Neural crest cell (in vitro differentiated cells): ENCODE measurements at regions not wholly inside any gene's neighbourhood (a gene's known extent, or its start where the extent isn't known, plus 50 kb on each side); places are given as distances from the start of the nearest gene placed in this dataset.

Experiments used
- DNase-seq: peaks from one replicate; pipeline ENCODE4 v3.0.0; 2021; ENCODE audit warnings: low read depth, mixed read lengths, low spot score
- H3K27ac Mint-ChIP-seq: one replicate; pipeline ENCODE4 v1.8.0; 2021; ENCODE audit warnings: mild to moderate bottlenecking, mixed read lengths; ENCODE audit not compliant: unreplicated experiment
- H3K27me3 Mint-ChIP-seq: 2 replicates; pipeline ENCODE4 v1.8.0; 2021; ENCODE audit warnings: low read depth, mild to moderate bottlenecking, mixed read lengths
- H3K36me3 Mint-ChIP-seq: 2 replicates; pipeline ENCODE4 v1.8.0; 2021; ENCODE audit warnings: low read depth, mild to moderate bottlenecking, mixed read lengths
- H3K4me1 Mint-ChIP-seq: 2 replicates; pipeline ENCODE4 v1.8.0; 2021; ENCODE audit warnings: mixed read lengths
- H3K4me3 Mint-ChIP-seq: one replicate; pipeline ENCODE4 v1.8.0; 2021; ENCODE audit warnings: mild to moderate bottlenecking, mixed read lengths
- H3K9me3 Mint-ChIP-seq: 2 replicates; pipeline ENCODE4 v1.8.0; 2021; ENCODE audit warnings: mixed read lengths
- TF ChIP-seq, protein P1 (sequence below): fragments of 200-600 bp; sonication (generic); conservative IDR thresholded peaks from 2 replicates; pipeline ENCODE4 v1.5.0; 2021; ENCODE audit warnings: antibody characterized with exemption, mild to moderate bottlenecking

DNA sequence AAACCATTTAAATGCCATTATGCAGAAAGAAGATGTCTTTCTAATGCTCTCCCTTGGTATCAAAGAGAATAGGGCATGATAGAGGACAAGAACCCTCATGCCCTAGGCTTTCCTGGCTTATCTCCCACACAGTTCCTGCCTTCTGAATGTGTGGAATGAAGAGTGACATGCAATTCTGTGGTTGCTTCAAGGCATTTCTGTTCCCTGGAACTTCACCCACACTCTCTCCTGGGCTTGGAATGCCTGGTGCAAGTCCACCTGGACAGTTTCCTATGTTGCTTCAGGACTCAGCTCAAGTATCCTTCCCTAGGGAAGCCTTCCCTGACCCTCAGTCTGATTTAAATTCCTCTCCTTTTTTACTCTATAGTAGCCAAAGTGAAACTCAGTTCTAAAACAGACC is 53.8 kb upstream of the DRD2 start:
- DNase-seq, result no peak
- H3K27ac Mint-ChIP-seq, result no peak overlapping the region
- H3K4me3 Mint-ChIP-seq, result no peak overlapping the region
- no peaks in the 10 kb centered on the region for H3K9me3 Mint-ChIP-seq
- TF ChIP-seq, protein P1, sequence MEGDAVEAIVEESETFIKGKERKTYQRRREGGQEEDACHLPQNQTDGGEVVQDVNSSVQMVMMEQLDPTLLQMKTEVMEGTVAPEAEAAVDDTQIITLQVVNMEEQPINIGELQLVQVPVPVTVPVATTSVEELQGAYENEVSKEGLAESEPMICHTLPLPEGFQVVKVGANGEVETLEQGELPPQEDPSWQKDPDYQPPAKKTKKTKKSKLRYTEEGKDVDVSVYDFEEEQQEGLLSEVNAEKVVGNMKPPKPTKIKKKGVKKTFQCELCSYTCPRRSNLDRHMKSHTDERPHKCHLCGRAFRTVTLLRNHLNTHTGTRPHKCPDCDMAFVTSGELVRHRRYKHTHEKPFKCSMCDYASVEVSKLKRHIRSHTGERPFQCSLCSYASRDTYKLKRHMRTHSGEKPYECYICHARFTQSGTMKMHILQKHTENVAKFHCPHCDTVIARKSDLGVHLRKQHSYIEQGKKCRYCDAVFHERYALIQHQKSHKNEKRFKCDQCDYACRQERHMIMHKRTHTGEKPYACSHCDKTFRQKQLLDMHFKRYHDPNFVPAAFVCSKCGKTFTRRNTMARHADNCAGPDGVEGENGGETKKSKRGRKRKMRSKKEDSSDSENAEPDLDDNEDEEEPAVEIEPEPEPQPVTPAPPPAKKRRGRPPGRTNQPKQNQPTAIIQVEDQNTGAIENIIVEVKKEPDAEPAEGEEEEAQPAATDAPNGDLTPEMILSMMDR, result no peak
- peaks cover 5% of the 10 kb centered on the region for H3K4me1 Mint-ChIP-seq
- H3K27me3 Mint-ChIP-seq, result peaks cover 13% of the 10 kb centered on the region
- H3K36me3 Mint-ChIP-seq, result no peaks in the 10 kb centered on the region

DNA sequence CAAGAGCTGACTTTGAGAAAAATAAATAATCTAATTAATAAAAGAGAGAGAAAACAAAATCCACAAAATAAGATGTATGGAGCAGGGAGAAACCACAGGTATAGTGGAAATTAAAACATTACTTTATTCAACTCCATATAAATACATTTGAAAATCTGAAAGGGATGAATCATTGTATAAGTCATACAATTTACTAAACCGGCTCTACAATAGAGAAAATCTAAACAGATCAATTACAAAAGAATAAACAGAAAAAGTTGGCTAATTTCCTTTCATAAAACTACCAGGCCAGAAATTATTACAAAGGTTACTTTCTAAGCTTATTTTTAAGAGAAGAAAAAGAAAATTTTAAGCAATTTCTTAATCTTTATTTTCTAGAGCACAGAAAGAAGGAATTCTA is 51.3 kb upstream of the DRD2 start:
- Mint-ChIP-seq H3K27ac (no peak overlapping the region), H3K9me3 (no peaks in the 10 kb centered on the region), H3K27me3 (peaks cover 4% of the 10 kb centered on the region), H3K4me1 (peaks cover 4% of the 10 kb centered on the region), H3K36me3 (no peaks in the 10 kb centered on the region), H3K4me3 (no peak overlapping the region)
- no peak for DNase-seq
- TF ChIP-seq, protein P1, result no peak
